ENCODE measurements at regions not wholly inside any gene's neighbourhood (a gene's known extent, or its start where the extent isn't known, plus 50 kb on each side); places are given as distances from the start of the nearest gene placed in this dataset.

GRCh38 chr16:85162478-85163277 is 50.4 kb upstream of the CIBAR2 start:
- no peak for DNase-seq (ENCODE audit: low read depth in 3 of 3)

GRCh38 chr16:85163278-85164112 is 51.2 kb upstream of the CIBAR2 start:
- DNase-seq (ENCODE audit: low read depth in 3 of 3) = no peak

- no peak for DNase-seq (ENCODE audit: low read depth in 3 of 3)
These were observed 52.2 kb upstream of the CIBAR2 start for GRCh38 chr16:85164431-85164830.

- DNase-seq (ENCODE audit: low read depth in 3 of 3) = no peak
These were observed 52.7 kb upstream of the CIBAR2 start for GRCh38 chr16:85164838-85165516.

- DNase-seq (ENCODE audit: low read depth in 3 of 3) = no peak
These were observed 53.5 kb upstream of the CIBAR2 start for GRCh38 chr16:85165781-85166180.

- no peak for DNase-seq (ENCODE audit: low read depth in 3 of 3)
These were observed 54.0 kb upstream of the CIBAR2 start for GRCh38 chr16:85166281-85166680.

GRCh38 chr16:85166699-85167588 is 54.7 kb upstream of the CIBAR2 start:
- no peak for DNase-seq (ENCODE audit: low read depth in 3 of 3)

- no peak for DNase-seq (ENCODE audit: low read depth in 3 of 3)
These were observed 55.6 kb upstream of the CIBAR2 start for GRCh38 chr16:85167589-85168537.

- no peak for DNase-seq (ENCODE audit: low read depth in 3 of 3)
These were observed 56.5 kb upstream of the CIBAR2 start for GRCh38 chr16:85168732-85169256.

- no peak for DNase-seq (ENCODE audit: low read depth in 3 of 3)
These were observed 57.2 kb upstream of the CIBAR2 start for GRCh38 chr16:85169333-85170065.

GRCh38 chr16:85170066-85170491 is 57.8 kb upstream of the CIBAR2 start:
- no peak for DNase-seq (ENCODE audit: low read depth in 3 of 3)

GRCh38 chr16:85170590-85171003 is 58.3 kb upstream of the CIBAR2 start:
- no peak for DNase-seq (ENCODE audit: low read depth in 3 of 3)

GRCh38 chr16:85171004-85171758 is 58.9 kb upstream of the CIBAR2 start:
- no peak for DNase-seq (ENCODE audit: low read depth in 3 of 3)

GRCh38 chr16:85171759-85172454 is 59.6 kb upstream of the CIBAR2 start:
- DNase-seq (ENCODE audit: low read depth in 3 of 3) = no peak

GRCh38 chr16:85172455-85173145 is 60.3 kb upstream of the CIBAR2 start:
- no peak for DNase-seq (ENCODE audit: low read depth in 3 of 3)

- DNase-seq (ENCODE audit: low read depth in 3 of 3) = no peak
These were observed 61.1 kb upstream of the CIBAR2 start for GRCh38 chr16:85173146-85173980.

Measured in stimulated activated CD4-positive, alpha-beta T cell treated with anti-CD3 and anti-CD28 coated beads, TNF-alpha, amount 100 ng/mL, for 4 hours (primary cell).